K562 (cell line): ENCODE measurements at regions not wholly inside any gene's neighbourhood (a gene's known extent, or its start where the extent isn't known, plus 50 kb on each side); places are given as distances from the start of the nearest gene placed in this dataset.
"Not testable (repeated sequence)": the region's sequence is repeated elsewhere in the genome, so short reads cannot be mapped to it uniquely, and the experiment has no call there.

Source experiments
- ATAC-seq: fragments of 200-7000 bp; cut with Tn5 transposase; 3 replicates; pipeline ENCODE4 v1.9.1; 2020; ENCODE audit warnings: moderate library complexity
- BruUV-seq: library from RNA; stranded (reverse); fragments of 400-500 nt; replicated peaks from 2 replicates; lab custom pipeline; 2021; lab: Mats Ljungman, UMichigan
- CTCF ChIA-PET: fragments of 300-600 bp; formaldehyde crosslinking; extraction: SDS; loops from one replicate; lab custom pipeline; 2021; ENCODE audit warnings: low intra/inter-chr PET ratio; lab: Yijun Ruan, JAX
- POLR2A ChIA-PET: fragments of 300-600, 350-650 bp; sonication (Branson Sonifier 250); formaldehyde crosslinking; extraction: SDS; loops from one replicate; lab custom pipeline; 2021; ENCODE audit warnings: antibody characterized with exemption, inconsistent platforms; lab: Yijun Ruan, JAX
- DNase-seq, 4 experiments: peaks; one replicate each; pipeline versions ENCODE4 v3.0.0 to v3.0.0-alpha.2; 2011 to 2018; ENCODE audit warnings: low spot score in 3 of 4, mixed read lengths in 3 of 4; ENCODE audit errors: extremely low read depth in 1 of 4
- FAIRE-seq: peaks from 2 replicates; lab custom pipeline; 2011; peaks lifted over from hg19 to GRCh38; lab: Jason Lieb, UNC
- H2AFZ ChIP-seq: 2 replicates; pipeline ENCODE4 v1.6.0; 2011; ENCODE audit warnings: low read depth, low read length, control low read depth, inconsistent platforms
- H3K27ac ChIP-seq: fragments of 200-600 bp; 3 replicates; pipeline ENCODE4 v1.8.0; 2011; ENCODE audit warnings: low read depth, mild to moderate bottlenecking, control low read depth, inconsistent platforms, low read length, moderate library complexity, mixed read lengths; ENCODE audit errors: extremely low read depth
- H3K27me3 ChIP-seq, 2 experiments: fragments of 300-600 bp in 1 of 2; 2 replicates in 1 of 2; 3 replicates in 1 of 2; pipeline versions ENCODE4 v1.6.0 to v1.8.0; 2011; ENCODE audit warnings: inconsistent platforms in 2 of 2, low read length in 2 of 2, mild to moderate bottlenecking in 1 of 2, mixed read lengths in 1 of 2, moderate library complexity in 1 of 2; ENCODE audit not compliant: control insufficient read depth in 2 of 2, insufficient read depth in 2 of 2
- H3K36me3 ChIP-seq: fragments of 300-600 bp; 3 replicates; pipeline ENCODE4 v1.8.0; 2011; ENCODE audit warnings: mild to moderate bottlenecking, low read length, inconsistent platforms; ENCODE audit not compliant: control insufficient read depth, insufficient read depth
- H3K4me1 ChIP-seq, 2 experiments: fragments of 200-600 bp in 1 of 2; replicated peaks in 1 of 2; 2 replicates in 1 of 2; 3 replicates in 1 of 2; pipeline versions ENCODE4 v1.5.1 to v1.8.0; 2011; ENCODE audit warnings: inconsistent platforms in 2 of 2, low read length in 2 of 2, mild to moderate bottlenecking in 1 of 2, mixed read lengths in 1 of 2, moderate library complexity in 1 of 2; ENCODE audit not compliant: control insufficient read depth in 2 of 2, insufficient read depth in 2 of 2
- H3K4me2 ChIP-seq: 2 replicates; pipeline ENCODE4 v1.6.1; 2011; ENCODE audit warnings: low read length, control low read depth, inconsistent platforms, mixed read lengths; ENCODE audit not compliant: insufficient read depth
- H3K4me3 ChIP-seq: fragments of 200-600 bp; sonication (generic), shearing (Covaris generic); 2 replicates; pipeline ENCODE4 v1.5.1; 2016; ENCODE audit warnings: control low read depth, inconsistent platforms
- H3K79me2 ChIP-seq: fragments of 200-600 bp; 3 replicates; pipeline ENCODE4 v1.8.0; 2011; ENCODE audit warnings: low read length, inconsistent platforms; ENCODE audit not compliant: control insufficient read depth, insufficient read depth
- H3K9ac ChIP-seq, 2 experiments: 2 replicates each; pipeline versions ENCODE4 v1.6.0 to v1.6.1; 2011; ENCODE audit warnings: low read depth in 2 of 2, low read length in 2 of 2, control low read depth in 1 of 2, inconsistent platforms in 1 of 2, mild to moderate bottlenecking in 1 of 2, mixed read lengths in 1 of 2; ENCODE audit not compliant: insufficient read depth in 1 of 2
- H3K9me1 ChIP-seq: one replicate; pipeline ENCODE4 v1.6.0; 2011; ENCODE audit warnings: inconsistent platforms, mild to moderate bottlenecking, low read length, moderate library complexity; ENCODE audit not compliant: control insufficient read depth, insufficient read depth
- H3K9me3 ChIP-seq: replicated peaks from 2 replicates; pipeline ENCODE4 v1.5.1; 2011; ENCODE audit warnings: low read depth, low read length, inconsistent platforms; ENCODE audit not compliant: control insufficient read depth, insufficient read depth
- H4K20me1 ChIP-seq: replicated peaks from 2 replicates; pipeline ENCODE4 v1.6.1; 2011; ENCODE audit warnings: low read length, inconsistent platforms, mixed read lengths; ENCODE audit not compliant: control insufficient read depth, insufficient read depth
- ARID2 ChIP-seq: fragments of 450-650 bp; IDR thresholded peaks from 2 replicates; pipeline ENCODE4 v1.6.1; 2017; ENCODE audit warnings: antibody characterized with exemption, mild to moderate bottlenecking
- ATF4 ChIP-seq: fragments of 450-650 bp; formaldehyde crosslinking; IDR thresholded peaks from 2 replicates; pipeline ENCODE4 v1.4.0; 2022; ENCODE audit warnings: mild to moderate bottlenecking, moderate library complexity
- CBFA2T2 ChIP-seq: fragments of 450-650 bp; conservative IDR thresholded peaks from 2 replicates; pipeline ENCODE4 v1.6.1; 2017; ENCODE audit warnings: mild to moderate bottlenecking
- CSDE1 ChIP-seq, 2 experiments: fragments of 450-650 bp; IDR thresholded peaks; 2 replicates each; pipeline ENCODE4 v1.6.1; 2016; ENCODE audit warnings: mild to moderate bottlenecking in 1 of 2
- FUS ChIP-seq: fragments of 200-400 bp; formaldehyde crosslinking; optimal IDR thresholded peaks from 2 replicates; pipeline ENCODE3; 2017; ENCODE audit warnings: low read depth, low read length
- HEY1 ChIP-seq: fragments of 250-450 bp; sonication (Bioruptor Pico); IDR thresholded peaks from 2 replicates; pipeline ENCODE4 v1.5.0; 2020; ENCODE audit warnings: mild to moderate bottlenecking, moderate library complexity, borderline replicate concordance
- MED1 ChIP-seq: sonication (generic); formaldehyde crosslinking; IDR thresholded peaks from 2 replicates; pipeline ENCODE4 v1.8.1; 2023; ENCODE audit warnings: missing genetic modification reagents, borderline replicate concordance
- OTX1 ChIP-seq: fragments of 450-650 bp; formaldehyde crosslinking; IDR thresholded peaks from 2 replicates; pipeline ENCODE4 v1.4.0; 2022; ENCODE audit warnings: mild to moderate bottlenecking
- RBM25 ChIP-seq: fragments of 200-400 bp; formaldehyde crosslinking; IDR thresholded peaks from 2 replicates; pipeline ENCODE4 v1.6.1; 2018; ENCODE audit warnings: low read length, low read depth, moderate library complexity; ENCODE audit not compliant: severe bottlenecking
- ZNF140 ChIP-seq: fragments of 250-450 bp; sonication (Bioruptor Pico); IDR thresholded peaks from 2 replicates; pipeline ENCODE4 v1.8.0; 2021; ENCODE audit warnings: moderate library complexity, mild to moderate bottlenecking, inconsistent platforms
- ZNF146 ChIP-seq: IDR thresholded peaks from one replicate; pipeline ENCODE4 v1.6.1; 2018; ENCODE audit warnings: missing compliant biosample characterization; ENCODE audit not compliant: unreplicated experiment
- ZNF277 ChIP-seq: fragments of 250-450 bp; sonication (Bioruptor Pico); IDR thresholded peaks from 2 replicates; pipeline ENCODE4 v1.8.0; 2022; ENCODE audit warnings: inconsistent platforms, mild to moderate bottlenecking, moderate library complexity, borderline replicate concordance
- ZNF699 ChIP-seq: fragments of 250-450 bp; sonication (Bioruptor Pico); IDR thresholded peaks from 2 replicates; pipeline ENCODE4 v1.8.0; 2021; ENCODE audit warnings: mild to moderate bottlenecking, moderate library complexity; ENCODE audit not compliant: insufficient replicate concordance
- WGBS: fragments of 100-300 bp; shearing (Covaris generic); methylation state at CpG from one replicate; pipeline ENCODE4 v1.1.6; 2016; ENCODE audit warnings: low coverage, mixed read lengths; ENCODE audit not compliant: insufficient coverage; ENCODE audit errors: missing lambda C conversion rate; 5-methylcytosine and 5-hydroxymethylcytosine counted together
- in situ Hi-C: fragments of 300-500 bp; cut with MboI; formaldehyde crosslinking; loops from 4 replicates; pipeline ENCODE4 v1.15.0; 2018; ENCODE audit warnings: inconsistent platforms, mixed read lengths
- intact Hi-C: fragments of 100-400 bp; cut with micrococcal nuclease; formaldehyde crosslinking; loops from 2 replicates; pipeline ENCODE4 v1.14.2; 2022

GRCh38 chr1:181924034-181924433 is 137.5 kb downstream of the ZNF648 start:
- CTCF ChIA-PET: not testable (repeated sequence)
- TF ChIP-seq RBM25: peak; percentile 58
- peak; percentile 75 for TF ChIP-seq ZNF146
- TF ChIP-seq, all 486 proteins: peak for 2; not testable (repeated sequence) for 484

GRCh38 chr1:181919542-181919941 is 142.0 kb downstream of the ZNF648 start:
- POLR2A ChIA-PET: interaction anchor here (0.7 to 1.7 kb wide), 4 partner anchors 10 to 33 kb away, joined by 3 to 5 read pairs (median 4); no protein-coding TSS in a partner anchor
- no peak overlapping the region for H3K4me3 ChIP-seq
- H3K9ac ChIP-seq: no peak overlapping the region
- no peaks in the 10 kb centered on the region for H3K9me1 ChIP-seq
- H3K4me1 ChIP-seq: peaks cover 5 to 11% of the 10 kb centered on the region in 2 experiments; a peak in 3 of 5 replicates
- peak in 1 of 4 experiments; percentile 33 for DNase-seq
- no peaks in the 10 kb centered on the region for H3K36me3 ChIP-seq
- in situ Hi-C loops: no loop called here
- WGBS: 6% methylated on average over 1 of the region's 1 CpG
- no TSS peak for BruUV-seq
- intact Hi-C loops: loop anchor here (5.0 kb wide), 1 partner anchor 182 kb away; no protein-coding TSS in a partner anchor
- CTCF ChIA-PET: no interaction called here
- ATAC-seq: peak; percentile 86
- no peak overlapping the region for H3K4me2 ChIP-seq
- no peaks in the 10 kb centered on the region for H3K9me3 ChIP-seq
- H3K79me2 ChIP-seq: no peaks in the 10 kb centered on the region
- H4K20me1 ChIP-seq: no peaks in the 10 kb centered on the region
- no peaks in the 10 kb centered on the region for H3K27me3 ChIP-seq
- no peak overlapping the region for H3K27ac ChIP-seq
- FAIRE-seq: no peak
- H2AFZ ChIP-seq: no peak overlapping the region
- TF ChIP-seq ATF4 (CRISPR knock-in tag) (no peak), RBM25 (no peak), ZNF140 (CRISPR knock-in tag) (no peak), CSDE1 (IDR thresholded peaks at IDR 0.05) (no peak), HEY1 (CRISPR knock-in tag) (no peak), FUS (no peak), ZNF277 (no peak), ARID2 (no peak), ZNF699 (CRISPR knock-in tag) (no peak), MED1 (CRISPR knock-in tag) (no peak), CBFA2T2 (no peak), OTX1 (0 out of 2 replicates have a peak, but pooled peaks have one; percentile 44)

More at GRCh38 chr1:181924034-181924433, 137.5 kb downstream of the ZNF648 start:
- H3K4me2 ChIP-seq, H3K36me3 ChIP-seq, H3K4me1 ChIP-seq, DNase-seq, H3K9me3 ChIP-seq, H2AFZ ChIP-seq, H3K9me1 ChIP-seq, ATAC-seq, intact Hi-C loops, in situ Hi-C loops, POLR2A ChIA-PET, H3K27me3 ChIP-seq, H3K79me2 ChIP-seq, H4K20me1 ChIP-seq, H3K27ac ChIP-seq, H3K9ac ChIP-seq, BruUV-seq, FAIRE-seq, H3K4me3 ChIP-seq: not testable (repeated sequence)
- WGBS: 10% methylated on average over 2 of the region's 2 CpGs
